CD4-positive, alpha-beta T cell (primary cell): ENCODE measurements at regions not wholly inside any gene's neighbourhood (a gene's known extent, or its start where the extent isn't known, plus 50 kb on each side); places are given as distances from the start of the nearest gene placed in this dataset.

ENCODE experiments used
- ATAC-seq: fragments of 200-7000 bp; cut with Tn5 transposase; one replicate; pipeline ENCODE4 v1.10.0; 2022; ENCODE audit warnings: mild to moderate bottlenecking; ENCODE audit not compliant: poor library complexity
- CTCF ChIA-PET: fragments of 350-600 bp; sonication (Branson Sonifier 250); formaldehyde crosslinking; loops from one replicate; lab custom pipeline; 2021; ENCODE audit warnings: antibody characterized with exemption, inconsistent platforms; lab: Charles Lee
- POLR2A ChIA-PET: fragments of 350-600 bp; sonication (Branson Sonifier 250); formaldehyde crosslinking; loops from one replicate; lab custom pipeline; 2021; ENCODE audit warnings: antibody characterized with exemption, inconsistent platforms; lab: Charles Lee
- DNase-seq, 14 experiments: peaks; one replicate each; pipeline ENCODE4 v3.0.0-alpha.2; 2013 to 2020; ENCODE audit warnings: mixed read lengths in 2 of 14
- H3K27ac ChIP-seq, 2 donors: one replicate each; pipeline versions ENCODE4 v1.5.1 to v1.7.0; 2013; ENCODE audit warnings: low read length in 2 of 2, low read depth in 1 of 2, mild to moderate bottlenecking in 1 of 2
- H3K27me3 ChIP-seq, 2 experiments: 1 replicate in 1 of 2; 2 replicates in 1 of 2; pipeline versions ENCODE4 v1.6.1 to v1.7.0; 2013; ENCODE audit warnings: low read length in 2 of 2, control low read depth in 1 of 2, mild to moderate bottlenecking in 1 of 2, moderate library complexity in 1 of 2; ENCODE audit not compliant: insufficient read depth in 2 of 2, control insufficient read depth in 1 of 2
- H3K36me3 ChIP-seq: one replicate; pipeline ENCODE4 v1.6.1; 2013; ENCODE audit warnings: low read length, control low read depth; ENCODE audit not compliant: insufficient read depth
- H3K4me1 ChIP-seq: one replicate; pipeline ENCODE4 v1.6.1; 2013; ENCODE audit warnings: low read length, control low read depth; ENCODE audit not compliant: insufficient read depth
- H3K4me3 ChIP-seq: one replicate; pipeline ENCODE4 v1.5.1; 2013; ENCODE audit warnings: mild to moderate bottlenecking, low read length, moderate library complexity
- H3K9me3 ChIP-seq, 2 experiments: 1 replicate in 1 of 2; 2 replicates in 1 of 2; pipeline versions ENCODE4 v1.6.1 to v1.7.0; 2013; ENCODE audit warnings: low read length in 2 of 2, mild to moderate bottlenecking in 2 of 2, control low read depth in 1 of 2, moderate library complexity in 1 of 2; ENCODE audit not compliant: control insufficient read depth in 1 of 2, insufficient read depth in 1 of 2
- H3K27ac Mint-ChIP-seq: one replicate; pipeline ENCODE4 v1.8.0; 2020; ENCODE audit warnings: mixed read lengths
- H3K27me3 Mint-ChIP-seq: one replicate; pipeline ENCODE4 v1.8.0; 2021; ENCODE audit warnings: mixed read lengths
- H3K36me3 Mint-ChIP-seq: one replicate; pipeline ENCODE4 v1.8.0; 2021; ENCODE audit warnings: low read depth, mixed read lengths
- H3K4me1 Mint-ChIP-seq: one replicate; pipeline ENCODE4 v1.8.0; 2021; ENCODE audit warnings: low read depth, mixed read lengths
- H3K4me3 Mint-ChIP-seq: one replicate; pipeline ENCODE4 v1.8.0; 2020; ENCODE audit warnings: mild to moderate bottlenecking, mixed read lengths
- H3K9me3 Mint-ChIP-seq: one replicate; pipeline ENCODE4 v1.8.0; 2020; ENCODE audit warnings: mixed read lengths
- intact Hi-C, 2 experiments: fragments of 100-400 bp; cut with DNase I in 1 of 2; cut with micrococcal nuclease in 1 of 2; formaldehyde crosslinking; loops; one replicate each; pipeline versions ENCODE4 v1.15.1 to v1.9.0; 2023 to 2025; cut with DNase I, micrococcal nuclease
- TF ChIP-seq, protein P1 (sequence below): fragments of 200-600 bp; IDR thresholded peaks from one replicate; pipeline ENCODE4 v1.8.0; 2022; ENCODE audit warnings: antibody characterized with exemption, mild to moderate bottlenecking

DNA sequence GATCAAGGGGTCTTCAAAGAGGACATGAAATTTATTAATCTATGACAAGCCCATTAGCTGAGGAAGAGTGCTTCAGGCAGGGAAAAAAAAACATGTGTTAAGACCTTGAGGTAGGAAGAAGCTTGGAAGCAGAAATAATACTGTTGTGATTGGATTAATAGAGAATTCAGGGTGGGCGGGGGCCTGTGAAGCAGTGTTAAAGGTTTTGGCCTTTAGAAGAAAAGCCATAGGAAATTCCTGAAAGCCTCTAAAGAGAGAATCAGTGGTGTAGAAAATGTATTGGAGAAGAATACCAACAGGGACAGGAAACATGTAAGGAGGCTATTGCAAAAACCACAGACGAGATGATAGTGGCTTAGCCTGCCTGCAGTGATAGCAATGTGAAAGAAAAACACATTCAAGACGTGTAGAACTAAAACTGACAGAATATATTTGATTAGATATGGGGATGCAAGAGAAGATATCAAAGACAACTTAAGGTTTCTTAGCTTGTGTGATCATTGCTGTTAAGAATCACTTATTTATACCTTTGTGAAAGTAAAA, 404.4 kb upstream of the ANO3 start:
- Histone ChIP-seq H3K4me1 (no peaks in the 10 kb centered on the region), H3K27me3 (no peaks in the 10 kb centered on the region), H3K36me3 (no peaks in the 10 kb centered on the region), H3K27ac (no peak overlapping the region), H3K9me3 (peaks cover 0 to 4% of the 10 kb centered on the region in 2 experiments), H3K4me3 (no peak overlapping the region)
- TF ChIP-seq, protein P1, sequence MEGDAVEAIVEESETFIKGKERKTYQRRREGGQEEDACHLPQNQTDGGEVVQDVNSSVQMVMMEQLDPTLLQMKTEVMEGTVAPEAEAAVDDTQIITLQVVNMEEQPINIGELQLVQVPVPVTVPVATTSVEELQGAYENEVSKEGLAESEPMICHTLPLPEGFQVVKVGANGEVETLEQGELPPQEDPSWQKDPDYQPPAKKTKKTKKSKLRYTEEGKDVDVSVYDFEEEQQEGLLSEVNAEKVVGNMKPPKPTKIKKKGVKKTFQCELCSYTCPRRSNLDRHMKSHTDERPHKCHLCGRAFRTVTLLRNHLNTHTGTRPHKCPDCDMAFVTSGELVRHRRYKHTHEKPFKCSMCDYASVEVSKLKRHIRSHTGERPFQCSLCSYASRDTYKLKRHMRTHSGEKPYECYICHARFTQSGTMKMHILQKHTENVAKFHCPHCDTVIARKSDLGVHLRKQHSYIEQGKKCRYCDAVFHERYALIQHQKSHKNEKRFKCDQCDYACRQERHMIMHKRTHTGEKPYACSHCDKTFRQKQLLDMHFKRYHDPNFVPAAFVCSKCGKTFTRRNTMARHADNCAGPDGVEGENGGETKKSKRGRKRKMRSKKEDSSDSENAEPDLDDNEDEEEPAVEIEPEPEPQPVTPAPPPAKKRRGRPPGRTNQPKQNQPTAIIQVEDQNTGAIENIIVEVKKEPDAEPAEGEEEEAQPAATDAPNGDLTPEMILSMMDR: no peak
- Mint-ChIP-seq H3K4me1 (no peaks in the 10 kb centered on the region), H3K27ac (no peak overlapping the region), H3K27me3 (no peaks in the 10 kb centered on the region), H3K36me3 (no peaks in the 10 kb centered on the region), H3K9me3 (peaks cover 14% of the 10 kb centered on the region), H3K4me3 (no peak overlapping the region)
- ATAC-seq (no peak), DNase-seq (no peak)
- intact Hi-C loops: no loop called here
- ChIA-PET POLR2A (no interaction called here), CTCF (no interaction called here)

DNA sequence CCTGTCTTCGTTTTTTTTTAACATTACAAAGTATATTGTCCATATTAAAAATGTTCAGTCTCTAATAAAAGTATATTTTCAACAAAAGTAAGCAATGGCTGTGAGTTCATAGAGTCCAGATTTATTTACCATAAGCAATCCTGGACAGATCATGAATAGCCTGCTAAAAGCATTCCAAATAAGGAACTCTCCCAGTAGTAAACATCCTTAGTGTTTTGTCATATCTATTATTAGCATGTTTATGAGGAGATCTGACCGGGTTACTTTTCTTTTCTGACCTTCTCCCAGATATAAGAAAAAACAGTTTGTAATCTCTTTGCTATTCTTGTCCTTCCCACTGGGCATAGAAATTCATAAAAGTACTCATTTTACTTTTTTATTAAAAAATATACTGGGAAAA, 403.9 kb upstream of the ANO3 start:
- Histone ChIP-seq H3K4me1 (no peaks in the 10 kb centered on the region), H3K27ac (no peak overlapping the region), H3K27me3 (no peaks in the 10 kb centered on the region), H3K36me3 (no peaks in the 10 kb centered on the region), H3K4me3 (no peak overlapping the region), H3K9me3 (peaks cover 0 to 4% of the 10 kb centered on the region in 2 experiments)
- no peak overlapping the region for H3K4me3 Mint-ChIP-seq
- POLR2A ChIA-PET: no interaction called here
- H3K36me3 Mint-ChIP-seq: no peaks in the 10 kb centered on the region
- ATAC-seq (no peak), DNase-seq (no peak)
- H3K27me3 Mint-ChIP-seq: no peaks in the 10 kb centered on the region
- TF ChIP-seq, protein P1: no peak
- CTCF ChIA-PET: no interaction called here
- H3K27ac Mint-ChIP-seq: no peak overlapping the region
- intact Hi-C loops: no loop called here
- peaks cover 12% of the 10 kb centered on the region for H3K9me3 Mint-ChIP-seq
- H3K4me1 Mint-ChIP-seq: no peaks in the 10 kb centered on the region

DNA sequence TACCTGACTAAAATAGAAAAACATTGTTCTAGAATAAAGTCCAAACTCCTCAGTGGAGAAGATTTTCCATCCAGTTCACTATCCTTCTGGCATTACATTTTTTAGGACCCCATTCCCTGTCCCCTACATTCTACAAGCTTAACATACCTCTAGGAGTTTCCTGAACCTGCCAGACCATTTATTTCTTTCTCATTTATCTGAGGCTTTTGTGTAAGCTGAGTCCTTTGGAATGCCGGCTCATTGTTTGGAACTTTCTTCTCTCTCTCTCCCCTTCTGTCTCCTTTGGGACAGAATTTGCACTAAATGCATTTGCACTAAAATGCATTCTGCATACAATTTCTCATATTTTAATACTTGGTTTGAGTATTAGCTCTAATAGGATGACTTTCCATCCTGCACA, 393.0 kb upstream of the ANO3 start:
- no peaks in the 10 kb centered on the region for H3K4me1 ChIP-seq
- no peaks in the 10 kb centered on the region for H3K36me3 Mint-ChIP-seq
- intact Hi-C loops: no loop called here
- no peak overlapping the region for H3K4me3 ChIP-seq
- H3K27ac ChIP-seq: no peak overlapping the region
- H3K36me3 ChIP-seq: no peaks in the 10 kb centered on the region
- no peak overlapping the region for H3K4me3 Mint-ChIP-seq
- ATAC-seq (no peak), DNase-seq (no peak)
- H3K27me3 ChIP-seq: no peaks in the 10 kb centered on the region
- H3K4me1 Mint-ChIP-seq: no peaks in the 10 kb centered on the region
- CTCF ChIA-PET: no interaction called here
- TF ChIP-seq, protein P1: no peak
- peaks cover 0 to 11% of the 10 kb centered on the region in 2 experiments for H3K9me3 ChIP-seq
- POLR2A ChIA-PET: no interaction called here
- H3K27ac Mint-ChIP-seq: no peak overlapping the region
- no peaks in the 10 kb centered on the region for H3K27me3 Mint-ChIP-seq
- peaks cover 12% of the 10 kb centered on the region for H3K9me3 Mint-ChIP-seq
